ENCODE measurements at regions not wholly inside any gene's neighbourhood (a gene's known extent, or its start where the extent isn't known, plus 50 kb on each side); places are given as distances from the start of the nearest gene placed in this dataset.

GRCh38 chr19:22503524-22503923 lies 81.4 kb upstream of the ZNF98 start:
- TF ChIP-seq, protein P1, sequence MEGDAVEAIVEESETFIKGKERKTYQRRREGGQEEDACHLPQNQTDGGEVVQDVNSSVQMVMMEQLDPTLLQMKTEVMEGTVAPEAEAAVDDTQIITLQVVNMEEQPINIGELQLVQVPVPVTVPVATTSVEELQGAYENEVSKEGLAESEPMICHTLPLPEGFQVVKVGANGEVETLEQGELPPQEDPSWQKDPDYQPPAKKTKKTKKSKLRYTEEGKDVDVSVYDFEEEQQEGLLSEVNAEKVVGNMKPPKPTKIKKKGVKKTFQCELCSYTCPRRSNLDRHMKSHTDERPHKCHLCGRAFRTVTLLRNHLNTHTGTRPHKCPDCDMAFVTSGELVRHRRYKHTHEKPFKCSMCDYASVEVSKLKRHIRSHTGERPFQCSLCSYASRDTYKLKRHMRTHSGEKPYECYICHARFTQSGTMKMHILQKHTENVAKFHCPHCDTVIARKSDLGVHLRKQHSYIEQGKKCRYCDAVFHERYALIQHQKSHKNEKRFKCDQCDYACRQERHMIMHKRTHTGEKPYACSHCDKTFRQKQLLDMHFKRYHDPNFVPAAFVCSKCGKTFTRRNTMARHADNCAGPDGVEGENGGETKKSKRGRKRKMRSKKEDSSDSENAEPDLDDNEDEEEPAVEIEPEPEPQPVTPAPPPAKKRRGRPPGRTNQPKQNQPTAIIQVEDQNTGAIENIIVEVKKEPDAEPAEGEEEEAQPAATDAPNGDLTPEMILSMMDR (IDR thresholded peaks at IDR 0.05; ENCODE audit: insufficient read depth, low read length) = no peak
- TF ChIP-seq SPI1 (IDR thresholded peaks at IDR 0.05; ENCODE audit: borderline replicate concordance, low read depth) = no peak
